ENCODE measurements at regions not wholly inside any gene's neighbourhood (a gene's known extent, or its start where the extent isn't known, plus 50 kb on each side); places are given as distances from the start of the nearest gene placed in this dataset.

DNA sequence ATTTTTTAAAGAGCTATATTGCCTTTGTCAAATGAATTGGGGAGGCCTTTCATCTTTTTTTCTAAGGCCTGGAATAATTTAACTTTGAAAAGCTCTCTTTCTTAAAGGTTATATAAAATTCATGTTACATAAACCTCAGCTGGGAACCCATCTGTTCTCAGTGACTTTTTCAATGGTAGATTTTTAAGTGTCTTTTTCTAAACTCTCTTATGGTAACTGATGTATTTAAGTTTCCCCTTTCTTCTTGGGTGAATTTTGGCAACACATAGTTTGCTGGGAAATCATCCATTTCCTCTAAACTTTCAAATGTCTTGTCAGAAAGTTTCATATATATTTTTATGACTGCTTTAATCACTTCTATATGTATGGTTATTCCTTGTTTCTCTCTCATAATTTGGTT lies 362.2 kb upstream of the KLF6 start:
- intact Hi-C loops (cut with DNase I), result no loop called here
- TF ChIP-seq POLR2AphosphoS5 (IDR thresholded peaks at IDR 0.05) (no peak), POLR2A (IDR thresholded peaks at IDR 0.05) (no peak), EP300 (IDR thresholded peaks at IDR 0.05) (no peak)
- TF ChIP-seq, protein P1, sequence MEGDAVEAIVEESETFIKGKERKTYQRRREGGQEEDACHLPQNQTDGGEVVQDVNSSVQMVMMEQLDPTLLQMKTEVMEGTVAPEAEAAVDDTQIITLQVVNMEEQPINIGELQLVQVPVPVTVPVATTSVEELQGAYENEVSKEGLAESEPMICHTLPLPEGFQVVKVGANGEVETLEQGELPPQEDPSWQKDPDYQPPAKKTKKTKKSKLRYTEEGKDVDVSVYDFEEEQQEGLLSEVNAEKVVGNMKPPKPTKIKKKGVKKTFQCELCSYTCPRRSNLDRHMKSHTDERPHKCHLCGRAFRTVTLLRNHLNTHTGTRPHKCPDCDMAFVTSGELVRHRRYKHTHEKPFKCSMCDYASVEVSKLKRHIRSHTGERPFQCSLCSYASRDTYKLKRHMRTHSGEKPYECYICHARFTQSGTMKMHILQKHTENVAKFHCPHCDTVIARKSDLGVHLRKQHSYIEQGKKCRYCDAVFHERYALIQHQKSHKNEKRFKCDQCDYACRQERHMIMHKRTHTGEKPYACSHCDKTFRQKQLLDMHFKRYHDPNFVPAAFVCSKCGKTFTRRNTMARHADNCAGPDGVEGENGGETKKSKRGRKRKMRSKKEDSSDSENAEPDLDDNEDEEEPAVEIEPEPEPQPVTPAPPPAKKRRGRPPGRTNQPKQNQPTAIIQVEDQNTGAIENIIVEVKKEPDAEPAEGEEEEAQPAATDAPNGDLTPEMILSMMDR (IDR thresholded peaks at IDR 0.05), result no peak
- Histone ChIP-seq H3K4me3 (no peak overlapping the region), H3K4me1 (no peaks in the 10 kb centered on the region), H3K9me3 (no peaks in the 10 kb centered on the region), H3K36me3 (no peaks in the 10 kb centered on the region), H3K27ac (no peak overlapping the region), H3K27me3 (no peaks in the 10 kb centered on the region)
- DNase-seq, result no peak

DNA sequence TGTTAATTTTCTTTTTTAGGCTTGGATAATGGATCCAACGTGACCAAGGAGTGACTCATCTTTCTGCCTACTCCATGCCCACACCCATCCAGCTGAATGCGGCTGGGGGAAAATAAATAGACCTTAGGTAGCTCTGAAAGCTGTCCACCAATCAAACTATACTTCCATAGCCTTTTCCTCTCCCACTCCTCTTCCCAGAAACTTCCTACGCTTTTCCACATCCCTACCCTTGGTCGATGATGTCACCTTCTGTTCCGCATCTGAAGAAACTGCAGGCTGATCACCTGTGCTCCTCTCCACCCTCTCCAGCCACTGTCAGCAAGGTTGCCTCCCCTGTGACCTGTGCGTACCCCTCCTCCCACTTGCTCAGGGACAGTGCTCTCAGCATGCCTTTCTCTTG lies 359.8 kb upstream of the KLF6 start:
- no peak overlapping the region for H3K27ac ChIP-seq

DNA sequence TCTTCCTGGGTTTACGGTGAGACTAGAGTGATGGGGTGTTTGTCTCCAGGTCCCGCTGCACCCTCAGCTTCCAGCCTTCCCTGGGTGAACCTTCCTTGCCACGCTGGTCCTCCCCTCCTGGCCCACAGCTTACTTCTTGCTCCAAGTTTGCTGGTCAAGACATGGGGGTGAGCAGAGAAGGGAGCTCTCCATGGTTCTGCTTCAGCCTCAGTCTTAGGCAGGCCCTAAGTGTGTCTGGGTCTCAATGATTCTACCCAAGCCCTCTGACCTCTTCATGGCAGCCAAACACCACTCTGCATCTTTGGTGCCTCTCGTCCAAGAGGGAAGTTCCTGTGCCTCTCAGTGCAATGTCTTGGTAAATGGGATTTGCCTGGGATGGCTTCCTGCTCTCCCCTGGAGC lies 356.5 kb upstream of the KLF6 start:
- TF ChIP-seq POLR2AphosphoS5 (IDR thresholded peaks at IDR 0.05), result no peak
- TF ChIP-seq, protein P1 (IDR thresholded peaks at IDR 0.05), result no peak
- TF ChIP-seq POLR2A (IDR thresholded peaks at IDR 0.05), result no peak
- TF ChIP-seq EP300 (IDR thresholded peaks at IDR 0.05), result no peak
- Histone ChIP-seq H3K9me3 (peaks cover 0 to 15% (median 4%) of the 10 kb centered on the region in 4 donors), H3K4me3 (no peak overlapping the region), H3K36me3 (no peaks in the 10 kb centered on the region), H3K27ac (no peak overlapping the region), H3K4me1 (no peaks in the 10 kb centered on the region), H3K27me3 (no peaks in the 10 kb centered on the region)
- WGBS, 2 donors, result 92 to 93% methylated on average over 4 of the region's 4 CpGs
- intact Hi-C loops (cut with DNase I), result no loop called here
- DNase-seq, result no peak

More for the DNA sequence above, 359.8 kb upstream of the KLF6 start:
- TF ChIP-seq EP300 (IDR thresholded peaks at IDR 0.05) (no peak), POLR2A (IDR thresholded peaks at IDR 0.05) (no peak), POLR2AphosphoS5 (IDR thresholded peaks at IDR 0.05) (no peak)
- TF ChIP-seq, protein P1 (IDR thresholded peaks at IDR 0.05), result no peak
- Histone ChIP-seq H3K4me3 (no peak overlapping the region), H3K9me3 (peaks cover 0 to 12% (median 4%) of the 10 kb centered on the region in 4 donors), H3K4me1 (no peaks in the 10 kb centered on the region), H3K36me3 (no peaks in the 10 kb centered on the region), H3K27me3 (no peaks in the 10 kb centered on the region)
- WGBS, 2 donors, result 89 to 90% methylated on average over 6 of the region's 6 CpGs
- no peak for DNase-seq
- intact Hi-C loops (cut with DNase I), result no loop called here

DNA sequence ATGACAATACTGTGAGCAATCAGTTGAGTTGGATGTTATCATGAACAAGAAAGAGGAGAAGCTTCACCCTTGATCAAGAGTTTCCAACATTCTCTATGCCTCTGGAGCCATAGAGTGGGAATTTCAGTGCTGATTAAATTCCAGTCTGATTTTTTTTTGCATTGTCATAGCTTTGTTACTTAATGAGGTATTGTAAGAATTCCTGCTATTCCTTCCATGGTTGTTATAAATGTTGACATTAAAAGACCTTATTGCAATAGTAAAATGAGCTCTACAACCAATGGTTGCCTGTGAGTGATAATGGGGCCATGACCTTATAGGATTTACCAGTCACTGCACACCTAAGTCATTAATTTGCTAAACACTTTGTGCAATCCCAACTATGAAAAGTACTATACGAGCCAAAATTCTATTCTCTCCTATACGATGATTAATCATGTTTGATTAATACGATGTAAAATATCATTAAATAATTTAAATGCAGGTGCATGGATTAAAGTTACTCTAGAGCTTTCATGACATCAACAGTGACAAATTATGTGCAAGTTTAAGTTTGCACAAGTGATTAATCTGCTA lies 353.2 kb upstream of the KLF6 start:
- 95% methylated on average over 3 of the region's 3 CpGs for WGBS, 2 donors
- Histone ChIP-seq H3K27ac (no peak overlapping the region), H3K4me3 (no peak overlapping the region), H3K9me3 (peaks cover 0 to 15% (median 4%) of the 10 kb centered on the region in 4 donors), H3K27me3 (no peaks in the 10 kb centered on the region), H3K4me1 (no peaks in the 10 kb centered on the region), H3K36me3 (no peaks in the 10 kb centered on the region)
- no peak for DNase-seq
- TF ChIP-seq POLR2A (IDR thresholded peaks at IDR 0.05) (no peak), POLR2AphosphoS5 (IDR thresholded peaks at IDR 0.05) (no peak), EP300 (IDR thresholded peaks at IDR 0.05) (no peak)
- TF ChIP-seq, protein P1 (IDR thresholded peaks at IDR 0.05), result no peak
- intact Hi-C loops (cut with DNase I), result no loop called here

DNA sequence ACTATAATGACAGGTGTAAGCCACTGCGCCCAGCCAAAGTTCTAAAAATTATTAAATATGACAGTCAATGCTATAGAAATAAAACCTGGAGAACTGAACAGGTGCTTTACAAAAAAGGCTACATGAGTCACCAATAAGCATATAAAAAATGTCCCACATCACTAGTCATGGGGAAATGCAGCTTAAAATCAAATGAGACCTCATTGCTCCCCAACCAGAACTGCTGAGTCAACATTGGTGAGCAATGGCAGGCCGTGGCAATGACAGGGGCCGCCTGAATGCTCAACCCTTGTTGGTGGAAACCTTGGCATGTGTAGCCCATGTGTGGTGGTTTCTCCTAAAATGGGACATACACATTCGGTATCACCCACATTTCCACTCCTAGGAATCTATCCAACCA lies 352.3 kb upstream of the KLF6 start:
- intact Hi-C loops (cut with DNase I), result no loop called here
- H3K4me3 ChIP-seq, result no peak overlapping the region
- 95 to 96% methylated on average over 4 of the region's 4 CpGs for WGBS, 2 donors
- no peak overlapping the region for H3K27ac ChIP-seq
- no peaks in the 10 kb centered on the region for H3K36me3 ChIP-seq
- TF ChIP-seq POLR2A (IDR thresholded peaks at IDR 0.05) (no peak), POLR2AphosphoS5 (IDR thresholded peaks at IDR 0.05) (no peak), EP300 (IDR thresholded peaks at IDR 0.05) (no peak)
- TF ChIP-seq, protein P1 (IDR thresholded peaks at IDR 0.05), result no peak
- peaks cover 0 to 1% (median 0%) of the 10 kb centered on the region in 4 donors for H3K4me1 ChIP-seq
- no peaks in the 10 kb centered on the region for H3K27me3 ChIP-seq
- peaks cover 0 to 15% (median 4%) of the 10 kb centered on the region in 4 donors for H3K9me3 ChIP-seq
- DNase-seq, result no peak

Measured in sigmoid colon (tissue), 6 donors.